NCI-H526 (cell line): ENCODE measurements at regions not wholly inside any gene's neighbourhood (a gene's known extent, or its start where the extent isn't known, plus 50 kb on each side); places are given as distances from the start of the nearest gene placed in this dataset.
"Not testable (repeated sequence)": the region's sequence is repeated elsewhere in the genome, so short reads cannot be mapped to it uniquely, and the experiment has no call there.

ENCODE experiments used
- DNase-seq, 2 experiments: peaks; one replicate each; lab custom pipeline; 2025; lab: John Stamatoyannopoulos, UW

DNA sequence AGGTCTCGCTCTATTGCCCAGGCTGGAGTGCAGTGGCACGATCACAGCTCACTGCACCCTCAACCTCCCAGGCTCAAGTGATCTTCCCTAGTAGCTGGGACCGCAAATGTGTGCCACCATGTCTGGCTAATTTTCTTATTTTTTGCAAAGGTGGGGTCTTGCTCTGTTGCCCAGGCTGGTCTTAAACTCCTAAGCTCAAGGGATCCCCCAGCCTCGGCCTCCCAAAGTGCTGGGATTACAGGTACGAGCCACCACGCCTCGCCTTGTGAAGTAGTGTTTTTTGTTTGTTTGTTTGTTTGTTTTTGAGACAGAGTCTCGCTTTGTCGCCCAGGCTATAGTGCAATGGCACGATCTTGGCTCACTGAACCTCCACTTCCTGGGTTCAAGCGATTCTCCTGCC lies 125.5 kb downstream of the HAUS1 start:
- not testable (repeated sequence) for DNase-seq

DNA sequence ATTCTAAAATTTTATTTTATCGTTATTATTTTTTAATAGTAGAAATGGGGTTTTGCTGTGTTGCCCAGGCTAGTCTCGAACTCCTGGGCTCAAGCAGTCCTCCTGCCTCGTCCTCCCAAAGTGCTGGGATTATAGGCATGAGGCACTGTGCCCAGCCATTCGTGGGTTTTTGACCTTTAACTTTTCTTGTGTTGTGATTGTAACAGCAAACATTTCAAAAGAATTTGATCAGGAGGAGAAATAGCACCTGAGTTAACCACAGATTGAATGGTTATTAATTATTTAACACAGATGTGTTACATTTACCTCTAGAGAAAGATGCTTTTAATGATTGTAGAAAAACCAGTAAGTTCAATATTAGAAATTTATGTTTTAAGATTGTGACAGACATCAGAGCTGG lies 132.0 kb downstream of the HAUS1 start:
- DNase-seq = no peak

DNA sequence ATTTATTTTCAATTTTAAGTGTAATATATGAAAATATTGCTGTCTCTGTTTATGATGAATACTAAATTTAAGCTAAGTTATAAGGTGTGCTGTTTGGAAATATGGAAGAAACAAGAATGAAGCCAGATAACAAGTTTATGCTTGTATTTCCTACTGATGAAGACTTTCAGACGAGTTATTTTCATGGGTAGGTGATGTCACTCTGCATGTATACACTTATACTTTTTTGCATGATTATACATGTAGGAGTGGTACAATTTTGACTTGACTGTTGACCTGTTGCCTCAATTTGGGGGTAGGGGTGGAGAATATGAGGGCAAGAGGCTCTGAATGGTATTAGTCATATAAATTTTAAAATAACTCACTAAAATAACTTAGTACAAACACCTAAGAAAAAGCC lies 133.7 kb downstream of the HAUS1 start:
- DNase-seq = no peak

DNA sequence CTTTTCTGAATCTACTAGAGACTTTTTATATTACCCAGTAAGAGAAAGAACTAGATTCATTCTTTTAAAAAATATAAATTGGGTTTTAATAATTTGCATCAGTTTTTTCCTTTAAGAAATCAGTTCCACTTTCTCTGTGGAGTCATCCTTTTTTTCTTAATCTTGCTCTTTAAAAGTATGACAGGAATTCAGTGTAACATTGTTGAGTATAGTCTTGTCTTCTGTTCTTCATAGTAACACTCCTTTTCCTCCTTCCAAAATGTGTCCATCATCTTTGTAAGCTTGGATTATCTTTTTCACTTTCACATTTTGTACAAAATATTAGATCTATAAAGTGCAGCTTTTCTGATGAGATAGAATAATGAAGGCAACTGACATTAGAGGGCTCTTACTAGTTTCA lies 135.4 kb downstream of the HAUS1 start:
- no peak for DNase-seq

DNA sequence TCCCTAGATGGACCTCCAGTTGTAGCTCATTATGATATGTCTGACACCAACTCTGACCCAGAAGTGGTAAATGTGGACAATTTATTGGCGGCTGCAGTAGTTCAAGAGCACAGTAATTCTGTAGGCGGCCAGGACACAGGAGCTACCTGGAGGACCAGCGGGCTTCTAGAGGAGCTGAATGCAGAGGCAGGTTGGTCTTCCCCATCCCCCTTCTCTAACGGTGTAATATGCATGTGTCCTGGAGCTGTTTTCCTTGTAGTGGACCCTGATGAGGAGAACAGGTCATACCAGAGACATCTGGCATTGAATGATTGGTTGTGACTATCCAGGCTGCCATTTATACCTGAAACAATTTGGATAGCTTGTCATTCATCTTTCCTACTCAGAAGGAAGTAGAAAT lies 135.8 kb downstream of the HAUS1 start:
- DNase-seq = no peak

DNA sequence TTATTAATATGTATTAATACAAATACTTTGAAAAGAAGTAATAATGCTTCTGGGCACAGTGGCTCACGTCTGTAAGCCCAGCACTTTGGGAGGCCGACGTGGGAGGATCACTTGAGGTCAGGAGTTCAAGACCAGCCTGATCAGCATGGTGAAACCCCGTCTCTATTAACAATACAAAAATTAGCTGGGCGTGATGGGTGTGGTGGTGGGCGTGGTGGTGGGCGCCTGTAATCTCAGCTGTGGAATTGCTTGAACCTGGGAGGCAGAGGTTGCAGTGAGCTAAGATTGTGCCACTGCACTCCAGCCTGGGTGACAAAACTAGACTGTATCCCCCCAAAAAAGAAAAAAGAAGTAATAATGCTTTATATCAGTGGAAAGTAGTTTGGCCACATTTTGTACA lies 137.2 kb downstream of the HAUS1 start:
- not testable (repeated sequence) for DNase-seq

DNA sequence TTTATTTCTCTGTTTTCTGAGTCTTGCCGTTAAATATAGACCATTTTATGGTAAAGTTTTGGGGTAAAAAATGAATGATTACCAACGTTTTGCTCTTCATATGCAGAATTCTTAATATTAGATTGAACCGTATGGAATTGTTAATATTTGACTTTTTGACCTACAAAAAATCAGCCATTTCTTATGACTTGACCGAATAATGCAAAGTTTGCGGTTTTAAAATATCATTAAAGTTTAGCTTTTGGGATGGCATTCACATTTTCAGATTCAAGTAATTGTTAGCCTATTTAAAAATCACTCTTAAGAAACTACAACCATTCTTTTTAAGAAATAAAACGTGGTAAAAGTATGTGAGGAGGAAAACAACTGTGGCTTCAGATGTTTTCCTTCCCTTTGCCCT lies 138.0 kb downstream of the HAUS1 start:
- DNase-seq = no peak

DNA sequence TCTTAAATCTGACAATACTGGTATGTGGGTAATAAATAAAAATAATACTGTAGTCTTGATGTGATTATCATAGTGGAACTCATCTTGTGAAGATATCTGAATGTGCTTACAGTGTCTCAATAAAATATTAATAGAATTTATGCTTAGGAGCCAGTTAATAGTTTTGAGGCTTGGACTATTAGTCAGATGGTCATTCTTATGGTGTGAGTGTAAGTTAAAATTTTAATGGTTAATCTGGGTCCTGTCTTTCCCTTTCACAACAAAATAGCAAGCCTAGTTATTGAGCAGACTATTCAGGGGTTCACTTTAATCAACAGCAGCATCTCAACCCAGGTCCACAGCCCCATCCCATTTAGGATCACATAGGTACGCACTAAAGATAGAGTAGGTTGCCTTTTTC lies 138.9 kb downstream of the HAUS1 start:
- no peak for DNase-seq

DNA sequence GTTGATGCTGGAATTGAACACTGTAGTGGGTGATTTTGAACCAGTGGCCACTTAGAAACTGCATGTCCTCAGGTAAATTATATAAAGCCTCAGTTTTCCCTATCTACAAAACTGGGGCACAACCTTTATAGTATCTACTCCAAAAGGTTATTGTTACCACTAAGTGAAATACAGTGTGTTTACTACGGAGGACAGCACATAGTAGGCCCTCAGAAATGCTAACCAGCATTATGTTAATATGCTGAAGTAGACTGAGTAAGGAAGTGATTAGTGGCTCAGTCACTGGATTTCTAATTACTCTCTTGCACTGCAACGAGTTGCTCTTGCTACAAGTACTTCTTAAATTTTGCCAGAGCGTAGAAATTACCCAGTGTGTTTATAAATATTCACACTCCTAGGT lies 139.5 kb downstream of the HAUS1 start:
- no peak for DNase-seq

DNA sequence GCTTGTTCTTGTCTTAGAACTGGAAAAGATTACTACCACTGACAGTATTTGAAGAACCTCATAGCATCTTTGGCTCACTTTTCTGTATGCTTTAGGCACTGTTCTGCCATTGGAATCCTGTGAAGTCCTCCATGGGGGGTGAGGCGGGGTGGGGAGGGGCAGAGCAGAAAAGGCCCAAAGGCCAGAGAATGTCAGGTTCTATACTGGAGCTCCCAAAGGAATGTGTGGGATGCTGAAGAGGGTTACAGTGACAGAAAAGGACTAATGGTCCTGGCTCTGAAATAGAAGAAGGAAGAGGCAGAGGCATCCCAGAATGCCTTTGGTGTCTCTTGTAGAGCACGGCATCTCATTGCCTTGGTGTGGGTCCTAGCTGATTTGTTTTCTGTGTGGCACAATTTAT lies 141.9 kb downstream of the HAUS1 start:
- DNase-seq = no peak

DNA sequence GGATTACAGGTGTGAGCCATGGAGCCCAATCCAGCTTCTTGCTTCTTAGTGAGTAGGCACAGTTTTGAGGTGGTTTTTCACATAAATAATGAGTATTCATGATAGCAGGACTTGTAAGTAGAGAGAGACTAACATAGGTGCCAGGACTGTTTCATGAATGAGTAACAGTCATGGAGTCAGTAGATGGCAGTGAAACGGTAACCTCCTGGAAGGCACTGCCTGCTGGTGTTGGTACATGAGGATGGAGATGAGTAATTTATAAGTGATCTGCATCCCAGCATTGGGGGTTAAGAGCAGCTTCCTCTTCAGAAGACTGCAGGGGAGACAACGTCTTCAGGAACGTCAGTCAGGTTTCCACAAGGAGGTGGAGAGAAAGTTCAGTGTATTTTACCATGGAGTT lies 143.8 kb downstream of the HAUS1 start:
- DNase-seq = no peak

DNA sequence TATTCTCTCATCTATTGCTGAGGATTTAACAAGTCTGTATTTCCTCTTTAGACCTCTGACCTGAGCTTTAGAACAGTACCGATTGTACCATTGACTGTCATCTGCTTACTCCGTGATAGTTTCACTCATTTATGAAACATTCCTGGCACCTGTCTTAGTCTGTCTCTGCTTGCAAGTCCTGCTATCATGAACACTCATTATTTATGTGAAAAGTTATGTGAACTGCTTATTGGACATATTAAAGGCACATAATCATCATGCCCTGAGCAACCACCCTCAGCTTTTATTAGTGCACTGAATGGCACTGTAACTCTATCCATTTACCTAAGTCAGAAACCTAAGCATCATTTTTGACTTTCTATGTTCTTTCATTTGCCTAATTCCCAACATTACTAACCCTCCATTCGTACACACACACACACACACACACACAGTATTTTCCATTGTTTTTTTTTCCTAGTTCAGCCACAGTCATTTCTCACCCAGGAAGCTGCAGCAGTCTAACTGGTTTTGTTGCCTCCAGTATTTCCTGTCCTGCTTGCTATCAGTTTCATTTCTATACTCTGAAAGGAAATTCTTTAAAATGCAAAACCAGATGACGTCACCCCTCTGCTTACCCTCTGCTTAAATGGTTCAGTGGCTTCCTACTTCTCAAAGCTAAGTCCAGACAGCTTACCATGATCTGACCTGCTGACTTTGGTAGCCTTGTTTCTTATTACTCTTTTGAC lies 146.1 kb downstream of the HAUS1 start:
- peak; percentile 82 to 85 for DNase-seq

DNA sequence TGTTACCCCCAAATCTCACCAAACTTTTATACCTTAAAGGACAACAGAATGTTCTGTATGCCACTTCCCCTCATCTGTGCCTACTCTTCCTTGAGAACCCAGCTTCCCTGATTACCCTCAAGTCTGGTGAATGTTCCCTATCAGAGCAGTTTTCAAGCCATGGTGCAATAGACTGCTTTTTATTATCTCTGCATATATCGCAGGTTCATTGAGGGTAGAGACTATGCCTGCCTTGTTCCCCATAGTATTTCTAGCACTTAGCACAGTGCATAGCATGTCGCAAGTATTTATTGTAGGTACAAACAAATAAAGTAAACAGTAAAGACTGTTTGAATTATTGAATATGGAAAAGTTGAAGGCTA lies 146.6 kb downstream of the HAUS1 start:
- DNase-seq = peak in 1 of 2 experiments; percentile 38

DNA sequence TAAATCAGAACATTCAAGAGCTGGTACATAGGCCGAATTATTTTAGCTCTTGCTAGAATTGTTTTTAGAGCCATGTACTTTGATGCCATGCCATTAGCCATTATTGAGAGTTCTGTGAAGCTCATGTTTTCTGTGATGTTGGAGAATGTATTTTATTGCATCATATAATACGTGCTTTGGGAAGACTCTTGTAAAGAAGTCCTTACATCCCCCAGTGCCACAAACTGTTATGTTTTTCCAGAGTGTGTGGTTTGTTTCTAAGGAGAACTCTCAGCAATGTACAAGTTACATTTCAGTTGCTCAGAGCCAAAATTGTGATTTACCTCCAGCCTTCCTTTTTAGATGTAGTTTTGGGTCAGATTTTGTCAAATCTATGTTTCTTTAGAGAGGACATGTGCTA lies 148.6 kb downstream of the HAUS1 start:
- DNase-seq = no peak

DNA sequence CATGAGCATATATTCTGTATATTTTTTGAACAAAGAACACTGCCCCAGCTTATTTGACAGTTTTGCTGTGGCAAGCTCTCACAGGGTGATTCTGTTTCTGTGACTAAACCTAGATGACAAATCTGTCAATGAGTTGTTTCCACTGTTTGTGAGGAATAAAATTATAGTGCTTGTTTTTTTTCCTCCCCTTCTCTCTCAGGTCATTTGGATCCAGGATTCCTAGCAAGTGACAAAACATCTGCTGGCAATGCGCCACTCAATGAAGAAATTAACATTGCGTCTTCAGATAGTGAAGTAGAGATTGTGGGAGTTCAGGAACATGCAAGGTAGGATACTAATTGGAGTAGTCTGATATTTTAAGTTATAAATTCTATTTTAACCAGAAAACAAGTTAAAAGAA lies 149.3 kb downstream of the HAUS1 start:
- DNase-seq = no peak

DNA sequence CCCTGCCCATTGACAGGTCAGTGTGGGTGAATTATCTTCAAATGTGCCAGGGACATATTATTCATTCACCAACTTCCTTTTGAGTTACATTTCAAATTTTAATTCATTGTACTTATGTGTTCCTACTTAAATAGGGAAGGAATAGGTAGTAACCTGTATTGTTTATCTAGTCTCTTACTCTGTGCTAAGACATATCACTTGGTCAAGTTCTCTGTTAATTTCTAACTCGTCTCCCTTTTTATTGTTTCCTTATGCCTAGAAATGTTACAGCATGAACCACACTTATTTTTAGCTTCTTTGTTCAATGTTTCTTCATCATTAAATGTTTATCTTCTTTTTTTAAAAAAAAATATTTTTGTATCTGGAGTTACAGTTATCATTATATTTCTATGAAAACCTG lies 151.9 kb downstream of the HAUS1 start:
- DNase-seq = no peak

DNA sequence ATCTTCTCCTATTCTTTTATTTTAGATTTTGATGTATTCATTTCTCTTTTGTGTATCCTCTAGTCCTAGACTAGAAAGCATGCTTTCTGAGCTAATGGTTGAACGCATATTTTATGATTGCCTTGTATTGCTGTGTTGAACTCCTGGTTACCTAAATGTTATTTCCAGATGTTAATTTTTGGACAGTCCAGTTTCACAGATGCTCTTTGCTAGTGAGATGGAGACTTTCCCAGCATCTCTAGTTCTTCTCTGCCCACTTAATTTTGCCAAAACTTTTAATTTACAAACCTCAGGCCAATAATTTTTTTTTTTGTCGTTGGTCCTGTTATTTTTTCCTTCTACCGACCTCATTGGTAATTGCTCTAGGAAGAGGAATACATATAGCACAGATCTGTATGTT lies 153.2 kb downstream of the HAUS1 start:
- no peak for DNase-seq

DNA sequence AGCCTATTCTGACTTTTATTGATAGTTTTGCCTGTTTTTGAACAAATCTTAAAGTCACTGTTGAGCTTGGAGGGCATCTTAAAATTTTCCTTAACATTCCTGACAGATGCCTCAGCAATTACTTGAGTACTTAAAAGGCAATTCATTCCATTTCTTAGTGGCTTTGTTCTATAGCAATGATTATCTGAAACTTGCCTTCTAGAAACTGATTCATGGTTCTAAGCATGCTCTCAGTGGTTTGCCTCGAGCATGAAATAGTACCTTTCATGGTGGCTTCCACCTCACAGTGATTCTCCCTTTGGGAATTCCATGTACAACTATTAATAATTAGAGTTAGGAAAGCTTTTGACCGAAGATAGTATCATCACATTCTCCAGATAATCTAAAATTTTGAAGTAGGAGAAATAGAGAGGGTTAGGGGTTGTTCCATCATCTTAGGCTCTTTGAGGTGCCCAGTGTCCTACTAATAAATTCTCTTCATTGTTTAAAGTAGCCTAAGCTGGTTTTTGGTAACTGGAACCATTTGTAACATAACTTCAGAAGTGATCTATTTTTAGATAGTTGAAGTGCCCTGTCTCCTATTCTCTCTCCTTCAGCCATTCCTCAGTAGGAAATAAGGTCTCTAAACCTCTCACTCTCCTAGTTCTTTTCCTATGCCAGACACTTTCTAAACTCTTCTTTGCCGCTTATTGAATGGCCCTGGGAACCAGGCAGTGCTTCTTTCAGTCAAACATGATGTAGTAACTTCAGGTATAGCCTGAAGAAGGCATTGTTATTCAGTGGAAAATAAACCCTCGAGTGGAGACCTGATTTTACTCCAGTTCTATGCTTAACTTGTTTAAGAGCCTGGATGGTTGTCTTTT lies 156.1 kb downstream of the HAUS1 start:
- no peak for DNase-seq

DNA sequence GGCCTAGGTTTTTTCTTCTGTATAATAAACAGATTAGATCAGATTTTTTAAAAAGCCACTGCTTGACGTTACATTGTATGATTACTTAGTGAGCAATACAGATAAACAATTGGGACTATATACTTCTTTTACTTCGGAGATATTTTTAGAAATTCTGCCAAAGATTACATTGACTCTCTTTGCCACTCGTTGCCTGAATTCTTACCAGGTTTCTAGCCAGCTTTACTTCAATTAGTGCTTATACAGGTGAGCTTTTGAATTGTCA lies 156.6 kb downstream of the HAUS1 start:
- no peak for DNase-seq

DNA sequence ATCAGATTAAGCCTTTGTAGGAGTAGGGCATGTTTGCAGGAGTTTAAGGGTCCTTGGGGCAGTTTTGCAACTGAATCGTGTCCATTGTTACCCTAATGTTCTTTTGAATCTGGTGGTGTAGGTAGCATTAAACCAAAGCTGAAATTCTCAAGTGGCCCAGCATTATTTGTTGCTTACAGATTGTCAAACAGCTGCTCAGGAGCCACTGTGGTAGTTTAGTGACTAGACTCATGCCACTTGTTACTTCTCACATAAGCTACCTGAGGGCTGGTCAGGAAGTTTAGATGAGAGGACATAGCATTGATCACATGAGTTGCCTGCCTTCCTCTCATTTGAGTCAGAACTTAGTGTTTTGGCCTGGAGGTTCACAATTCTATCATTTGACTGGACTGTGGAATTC lies 157.6 kb downstream of the HAUS1 start:
- no peak for DNase-seq

DNA sequence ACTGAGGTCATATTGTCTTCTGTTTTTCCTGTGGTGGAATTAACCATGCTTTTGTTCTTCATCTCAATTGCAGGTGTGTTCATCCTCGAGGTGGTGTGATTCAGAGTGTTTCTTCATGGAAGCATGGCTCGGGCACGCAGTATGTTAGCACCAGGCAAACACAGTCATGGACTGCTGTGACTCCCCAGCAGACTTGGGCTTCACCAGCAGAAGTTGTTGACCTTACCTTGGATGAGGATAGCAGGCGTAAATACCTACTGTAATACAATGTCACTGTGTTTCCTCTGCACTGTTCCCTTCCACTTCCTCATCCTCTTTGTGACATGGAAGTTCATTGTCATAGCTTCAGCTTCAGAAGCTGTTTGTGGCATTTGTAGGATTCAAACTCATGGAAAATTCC lies 158.7 kb downstream of the HAUS1 start:
- no peak for DNase-seq

DNA sequence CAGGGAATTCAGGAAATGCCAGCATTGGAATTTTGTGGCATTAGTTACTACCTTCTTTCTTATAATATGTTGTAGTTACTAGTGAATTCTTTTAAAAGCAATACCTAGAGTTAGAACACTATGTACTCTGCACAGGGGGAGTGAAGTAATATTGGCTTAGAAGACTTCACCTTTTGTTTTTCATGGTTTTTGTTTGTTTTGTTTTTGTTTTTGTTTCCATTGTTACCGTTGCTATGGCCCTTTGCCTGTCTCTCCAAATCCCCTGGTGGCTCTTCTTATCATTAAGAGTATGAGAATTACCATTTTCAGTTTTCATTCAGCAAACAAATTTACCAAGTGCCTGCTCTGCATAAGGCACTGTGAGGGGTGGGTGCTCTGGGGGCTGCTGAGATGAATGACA lies 160.1 kb downstream of the HAUS1 start:
- DNase-seq = peak; percentile 80 to 81

DNA sequence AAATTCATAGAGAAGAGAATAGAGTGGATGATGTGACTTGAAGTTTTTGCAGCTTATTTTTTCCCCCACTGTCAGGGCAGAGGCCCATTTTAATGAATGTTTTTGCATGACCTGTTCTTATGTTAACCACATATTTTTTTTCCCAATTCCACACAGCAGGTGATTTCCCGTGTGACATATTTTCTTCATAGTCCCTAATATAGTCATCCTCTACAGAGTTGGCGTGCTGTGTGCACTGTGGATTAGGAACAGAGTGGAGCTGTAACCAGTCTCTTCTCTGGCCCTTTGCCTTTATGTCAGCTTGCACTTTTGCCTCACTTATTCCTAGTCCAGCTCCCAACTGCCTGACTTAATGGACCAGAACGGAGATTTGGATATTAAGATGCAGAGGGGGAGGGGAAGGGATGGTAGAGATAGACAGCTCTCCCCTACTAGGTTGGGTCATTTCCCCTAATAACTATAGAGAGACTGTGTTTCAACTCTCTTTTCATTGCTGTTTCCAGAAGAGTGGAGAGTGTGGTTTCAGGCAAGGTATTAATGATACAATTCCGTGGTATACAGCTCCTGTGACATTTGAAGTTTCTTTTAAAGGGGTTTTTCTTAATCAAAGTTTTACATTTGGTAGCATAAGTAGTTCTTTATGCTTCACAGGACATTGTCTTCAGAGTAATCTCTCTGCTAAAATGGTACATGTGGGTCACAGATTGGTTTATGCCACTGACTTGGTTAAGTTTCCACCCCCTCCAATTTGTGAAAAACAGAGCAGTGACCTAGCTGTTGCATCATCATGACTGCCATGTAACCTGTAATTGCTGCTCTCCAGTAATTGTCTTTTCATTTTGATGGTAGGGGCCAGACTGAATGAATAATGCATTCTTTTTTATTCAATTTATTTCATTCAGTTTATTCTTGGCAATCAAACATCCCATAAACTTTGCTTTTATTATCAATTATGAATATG lies 161.3 kb downstream of the HAUS1 start:
- peak; percentile 93 to 94 for DNase-seq
